Activated CD4-positive, alpha-beta T cell treated with anti-CD3 and anti-CD28 coated beads, Interleukin-10, Interleukin-2, amounts not matched to agents 100 ng/mL and 50 ng/mL, durations not matched to agents 16 hours and 8 hours (primary cell): ENCODE measurements at regions not wholly inside any gene's neighbourhood (a gene's known extent, or its start where the extent isn't known, plus 50 kb on each side); places are given as distances from the start of the nearest gene placed in this dataset.

Source experiments
- DNase-seq: peaks from one replicate; pipeline ENCODE4 v3.0.0-alpha.2; 2020

- no peak for DNase-seq
Observed at GRCh38 chr10:43945094-43945730, 296.5 kb upstream of the ZNF32 start.

DNA sequence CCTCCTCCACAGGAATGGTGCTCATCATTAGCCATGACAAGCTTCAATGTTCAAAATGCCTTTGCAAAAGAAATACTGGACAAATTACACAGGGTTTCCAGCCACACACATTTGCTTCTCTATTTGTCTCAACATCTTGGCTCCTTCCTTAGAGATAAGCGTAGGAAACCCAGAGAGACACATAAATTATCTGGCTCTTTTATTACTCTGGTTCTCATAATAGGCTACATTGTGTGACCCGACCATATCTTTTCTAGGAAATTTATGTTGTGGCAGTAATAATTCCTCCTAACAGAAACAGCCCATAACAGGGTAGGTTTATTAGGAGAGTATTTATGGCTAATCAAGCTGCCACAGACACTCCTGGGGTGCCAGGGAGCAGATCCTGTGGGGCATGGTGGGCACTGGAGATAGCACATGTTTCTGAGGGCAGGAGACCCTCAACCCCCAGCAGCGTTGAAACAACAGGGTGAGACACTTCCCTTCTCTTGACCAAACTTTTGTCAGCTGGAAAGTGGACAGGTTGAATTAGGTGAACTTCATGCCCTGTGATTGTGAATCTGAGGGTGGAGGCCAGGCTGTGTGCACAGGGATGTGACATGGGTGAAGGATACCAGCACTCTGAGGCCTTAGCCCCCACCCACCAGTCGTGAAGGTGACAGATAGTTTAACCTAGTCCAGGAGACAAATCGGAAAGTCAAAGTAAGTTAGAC is 295.9 kb upstream of the ZNF32 start:
- DNase-seq: no peak

DNA sequence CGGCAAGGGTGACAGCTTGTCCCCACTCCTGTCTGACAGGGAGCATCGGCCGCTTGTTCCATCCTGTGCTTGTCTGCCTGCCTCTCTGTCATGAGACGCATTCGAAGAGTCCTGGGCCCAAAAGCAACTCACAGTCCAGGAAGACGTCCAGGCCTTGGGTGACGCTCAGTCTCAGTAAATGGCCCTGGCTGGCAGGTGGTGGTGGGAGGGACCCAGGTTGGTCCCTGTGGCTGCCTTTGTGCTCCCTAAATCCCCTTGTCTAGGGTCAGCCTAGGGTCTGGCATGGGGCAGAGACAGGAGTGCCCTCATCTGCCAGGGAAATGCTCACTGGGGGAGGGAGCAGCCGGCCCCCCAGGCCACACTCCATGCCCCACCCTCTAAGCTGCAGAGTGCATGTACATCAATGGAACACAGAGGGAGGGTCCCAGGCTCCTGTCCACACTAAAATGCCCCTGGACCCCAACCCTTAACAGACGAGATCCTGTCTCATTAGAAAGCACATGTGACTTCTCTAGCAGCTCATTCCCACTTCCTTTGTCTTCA is 295.2 kb upstream of the ZNF32 start:
- DNase-seq: no peak

- no peak for DNase-seq
Observed at GRCh38 chr10:43943119-43943817, 294.6 kb upstream of the ZNF32 start.

GRCh38 chr10:43942096-43942850 is 293.6 kb upstream of the ZNF32 start:
- no peak for DNase-seq

DNA sequence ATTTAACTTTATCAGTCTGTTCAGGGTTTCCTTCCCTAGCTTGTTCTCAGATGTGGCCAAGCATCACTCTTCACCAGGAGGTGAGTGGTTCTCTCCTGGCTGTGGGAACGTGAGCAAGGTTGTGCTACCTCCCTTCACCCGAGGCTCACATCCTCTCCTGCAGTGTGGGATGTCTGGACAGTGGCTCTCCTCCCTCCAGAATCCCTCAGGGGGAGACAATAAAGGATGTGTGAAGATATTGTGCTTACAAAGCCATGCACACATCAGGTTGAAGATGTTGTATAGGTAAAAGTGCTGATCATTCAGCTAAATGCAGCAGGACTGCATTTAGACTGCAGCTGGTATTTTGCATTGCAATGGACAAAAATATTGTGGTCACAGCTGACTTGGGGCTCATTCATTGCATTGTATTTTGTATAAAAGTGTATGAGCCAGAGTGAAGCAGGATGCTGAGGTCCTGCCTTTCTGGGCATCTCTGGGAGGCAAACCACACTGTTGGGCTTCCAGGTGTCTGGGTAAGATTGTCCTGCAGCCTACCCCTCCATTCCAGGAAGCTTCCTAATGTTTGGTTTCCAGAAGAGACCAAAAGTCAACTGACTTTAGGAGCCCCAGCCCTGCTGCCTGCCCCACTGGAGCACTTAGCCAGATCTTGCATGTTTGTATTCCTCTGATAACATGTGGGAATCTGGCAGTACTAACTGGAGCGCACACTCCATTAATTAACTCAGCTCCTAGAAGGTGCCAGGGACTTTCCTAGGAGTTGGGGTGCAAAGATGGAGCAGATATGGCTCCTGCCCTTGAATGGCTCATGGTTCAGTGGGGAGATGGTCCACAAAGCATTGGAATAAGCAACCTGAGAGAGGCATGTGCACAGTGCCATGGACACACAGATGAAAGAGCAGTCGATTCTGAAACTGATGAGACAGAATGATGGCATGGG is 292.5 kb upstream of the ZNF32 start:
- DNase-seq: no peak

DNA sequence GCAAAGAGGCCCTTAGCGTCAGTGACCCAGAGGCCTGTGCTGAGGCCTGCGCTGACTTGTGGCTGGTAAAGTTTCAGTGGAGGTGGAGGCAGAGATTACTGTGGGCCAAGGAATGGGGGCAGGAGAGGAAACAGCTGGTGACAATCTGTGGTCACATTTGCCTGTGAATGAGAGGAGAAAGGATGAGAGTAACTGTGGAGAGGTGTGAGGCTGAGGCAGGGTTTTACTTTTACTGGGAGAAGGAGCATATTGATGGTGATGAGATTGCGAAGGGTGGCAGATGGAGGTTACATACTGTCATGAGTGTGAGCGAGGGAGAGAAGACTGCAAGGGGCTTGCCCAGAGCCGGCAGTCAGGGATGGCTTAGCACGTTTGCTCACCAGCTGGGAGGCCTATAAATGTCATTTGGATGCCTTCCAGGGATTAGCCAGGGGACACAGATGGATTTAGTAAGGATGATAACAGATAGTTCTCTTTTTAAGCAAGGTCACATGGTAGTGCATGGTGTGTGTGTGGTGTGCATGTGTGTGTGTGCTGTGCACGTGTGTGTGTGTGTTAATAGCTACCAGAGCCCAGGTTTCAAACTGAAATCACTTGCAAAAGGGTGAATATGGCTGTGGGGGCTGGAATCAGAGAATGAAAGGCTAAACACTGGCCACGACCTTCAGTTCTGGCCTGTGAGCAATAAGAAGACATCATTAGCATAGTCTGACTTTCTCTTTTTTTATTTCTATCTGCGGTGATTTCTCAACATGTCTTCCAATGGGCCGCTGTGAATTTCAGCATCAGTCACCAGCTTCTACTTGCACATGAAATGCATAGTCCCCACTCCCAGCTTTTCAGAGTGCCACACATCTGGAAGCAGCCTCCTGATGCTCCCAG is 291.5 kb upstream of the ZNF32 start:
- DNase-seq: no peak

DNA sequence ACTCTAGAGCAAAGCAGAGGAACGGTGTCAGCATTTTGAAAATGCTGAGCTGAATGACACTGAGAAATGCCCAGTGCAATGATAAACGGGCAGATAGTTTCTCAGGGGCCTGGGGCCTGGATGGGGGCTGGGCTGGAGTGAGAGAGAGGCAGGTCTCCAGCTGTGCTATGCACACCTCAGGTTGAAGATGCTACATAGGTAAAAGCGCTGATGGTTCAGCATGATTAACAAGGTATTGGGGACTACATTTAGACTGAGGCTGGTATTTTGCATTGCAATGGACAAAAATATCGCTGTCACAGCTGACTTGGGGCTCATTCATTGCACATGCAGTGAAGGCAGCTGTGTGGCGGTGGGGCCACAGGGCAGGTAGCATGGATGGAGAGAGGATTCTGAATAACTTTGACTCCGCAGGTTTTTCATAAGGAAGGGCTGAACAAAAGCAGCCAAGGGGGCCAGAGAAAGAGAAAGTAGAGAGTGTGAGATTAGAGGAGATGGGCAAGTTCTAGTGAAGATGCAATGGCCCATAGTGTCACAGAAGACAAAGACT is 290.8 kb upstream of the ZNF32 start:
- DNase-seq: no peak

- no peak for DNase-seq
Observed at GRCh38 chr10:43938810-43939209, 290.1 kb upstream of the ZNF32 start.

DNA sequence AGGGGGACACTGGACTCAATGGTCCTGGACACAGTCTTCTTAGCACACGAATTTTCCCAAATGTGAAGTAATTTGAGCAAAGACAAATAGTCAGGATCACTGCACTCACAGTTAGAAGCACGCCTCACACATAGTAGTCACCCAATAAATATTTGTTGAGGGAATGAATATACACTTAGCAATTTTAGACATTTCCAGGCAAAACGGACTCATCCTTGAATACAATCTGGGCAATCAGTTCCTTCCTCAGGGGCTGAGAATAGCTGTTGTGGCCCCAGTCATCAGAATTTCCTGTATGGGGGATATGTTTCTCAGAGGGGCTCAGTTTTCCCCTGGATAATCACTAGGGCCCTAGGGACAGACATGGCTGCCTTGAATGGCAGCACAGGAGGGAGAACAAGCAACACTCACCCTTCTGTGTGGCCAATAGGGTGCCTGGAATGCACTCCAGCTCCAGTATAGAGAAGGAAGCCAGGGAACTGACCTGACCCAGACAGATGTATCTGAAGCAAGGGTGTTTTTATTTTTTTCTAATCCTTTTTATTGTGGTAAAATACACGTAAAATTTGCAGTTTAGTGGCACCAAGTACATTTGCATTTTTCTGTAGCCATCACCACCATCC is 282.7 kb upstream of the ZNF32 start:
- no peak for DNase-seq

DNA sequence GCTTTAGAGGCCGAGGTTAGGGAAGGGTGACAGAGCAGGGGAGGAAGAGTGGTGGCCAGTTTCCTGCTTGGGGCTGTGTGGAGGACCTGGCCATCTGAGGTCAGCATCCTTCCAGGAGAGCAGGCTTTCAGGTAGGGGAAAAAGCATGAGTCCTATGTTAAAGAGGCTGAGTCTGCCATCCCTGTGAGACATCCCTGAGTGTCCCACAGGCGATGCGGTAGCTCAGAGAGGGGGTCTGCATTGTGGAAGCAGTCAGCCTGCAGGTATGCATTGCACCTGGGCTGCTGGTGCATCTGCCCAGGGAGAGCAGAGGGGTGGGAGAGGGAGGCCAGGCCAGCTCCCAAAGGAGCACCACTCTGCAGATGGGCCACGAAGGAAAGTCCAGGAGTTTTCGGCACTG is 282.1 kb upstream of the ZNF32 start:
- no peak for DNase-seq

DNA sequence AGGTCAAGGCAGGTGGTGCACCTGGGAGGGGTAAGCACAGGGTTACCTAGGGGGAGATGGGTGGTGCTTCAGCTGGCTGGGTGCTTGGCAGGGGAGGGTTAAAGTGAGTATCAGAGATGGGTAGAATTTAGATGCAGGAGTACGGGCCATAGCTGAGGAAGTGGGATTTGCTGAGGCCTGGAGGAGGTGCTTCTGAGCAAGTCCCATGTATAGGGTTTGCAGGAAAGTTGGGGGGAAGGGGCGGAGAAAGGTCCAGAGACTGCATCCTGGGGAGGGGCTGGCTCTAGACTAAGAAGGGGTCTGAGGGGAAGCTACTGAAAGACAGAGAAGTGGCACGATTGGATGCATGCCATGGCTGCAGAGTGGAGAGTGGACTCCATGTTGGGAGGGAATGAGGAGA is 281.6 kb upstream of the ZNF32 start:
- no peak for DNase-seq

DNA sequence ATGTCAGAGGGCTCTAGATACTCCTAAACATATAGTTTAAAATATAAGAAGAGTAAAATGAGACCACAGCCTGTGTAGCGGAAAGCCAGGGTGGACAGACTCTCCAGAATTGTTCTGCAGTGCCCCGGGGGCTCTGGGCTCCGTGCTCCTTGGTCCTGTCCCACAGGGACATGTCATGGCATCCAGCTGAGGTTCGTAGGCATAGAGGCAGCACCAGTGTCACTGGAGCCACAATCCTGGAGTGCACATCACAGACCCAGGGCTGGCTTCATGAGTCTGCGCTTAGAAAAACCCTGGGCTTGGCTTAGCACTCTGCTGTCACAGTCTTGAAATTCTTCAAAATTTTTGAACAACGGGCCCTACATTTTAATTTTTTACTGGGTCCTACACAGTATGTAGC is 280.4 kb upstream of the ZNF32 start:
- DNase-seq: no peak

DNA sequence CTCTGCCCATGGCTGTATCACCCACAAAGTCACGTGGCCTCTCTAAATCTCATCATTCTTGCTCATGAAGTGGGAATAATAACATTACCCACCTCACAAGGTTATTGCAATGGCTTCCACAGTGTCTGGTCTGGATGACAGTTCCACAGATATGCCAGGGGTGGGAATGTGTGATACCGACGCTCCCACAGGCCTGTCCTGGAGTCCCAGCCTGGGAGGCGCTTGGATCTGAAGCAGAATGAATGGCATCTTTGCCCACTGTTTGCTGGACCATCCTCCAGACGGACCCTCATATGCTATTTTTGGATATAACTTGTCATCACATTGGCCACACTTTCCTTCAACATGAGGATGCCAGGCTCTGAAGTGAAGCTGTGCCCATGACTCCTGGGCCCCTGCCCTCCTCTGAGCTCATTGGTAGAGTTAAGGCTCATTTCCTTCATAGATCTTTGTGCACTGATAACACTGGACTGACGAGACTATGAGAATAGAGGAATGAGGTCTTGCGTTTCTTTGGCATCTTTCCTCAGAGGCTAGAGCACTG is 279.8 kb upstream of the ZNF32 start:
- DNase-seq: no peak

DNA sequence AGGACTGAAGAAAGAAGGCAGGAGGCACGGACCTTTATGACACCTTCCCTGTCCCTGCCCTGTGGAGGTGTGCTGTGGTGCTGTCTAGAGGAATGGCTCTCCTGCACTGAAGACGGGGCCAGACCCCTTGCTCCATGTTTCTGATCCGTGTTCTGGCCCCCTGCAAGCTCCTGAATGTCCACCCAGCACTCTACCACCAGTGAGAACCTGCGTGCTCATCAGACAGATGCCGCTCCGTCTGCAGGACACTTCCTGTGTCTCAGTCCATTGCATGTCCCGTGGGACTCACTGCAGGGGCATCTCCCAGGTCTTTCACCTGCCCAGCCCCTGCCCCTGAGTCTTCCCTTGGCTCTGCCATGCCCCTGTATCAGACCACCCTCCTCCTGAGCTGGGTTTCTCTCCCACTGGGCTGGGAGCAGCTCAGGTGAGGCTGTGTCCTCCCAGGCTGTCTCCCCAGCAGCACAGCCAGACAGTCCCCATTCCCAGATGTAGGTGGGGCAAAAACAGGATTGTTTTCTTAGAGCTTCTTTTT is 278.3 kb upstream of the ZNF32 start:
- no peak for DNase-seq

GRCh38 chr10:43926371-43926770 is 277.7 kb upstream of the ZNF32 start:
- DNase-seq: no peak

GRCh38 chr10:43925793-43926192 is 277.1 kb upstream of the ZNF32 start:
- DNase-seq: no peak

GRCh38 chr10:43923328-43923727 is 274.6 kb upstream of the ZNF32 start:
- DNase-seq: no peak
